Coronary artery (tissue), 2 donors: ENCODE measurements at regions not wholly inside any gene's neighbourhood (a gene's known extent, or its start where the extent isn't known, plus 50 kb on each side); places are given as distances from the start of the nearest gene placed in this dataset.

Experiments
- DNase-seq: peaks from one replicate; pipeline ENCODE4 v3.0.0-alpha.2; 2017; ENCODE audit warnings: low spot score
- H3K27ac ChIP-seq, 2 donors: fragments of 200-600 bp; sonication (generic); one replicate each; pipeline ENCODE4 v1.5.1; 2016 to 2019
- H3K4me3 ChIP-seq: fragments of 200-600 bp; sonication (generic); 2 replicates; pipeline ENCODE4 v1.5.1; 2016; ENCODE audit warnings: mild to moderate bottlenecking, moderate library complexity
- TF ChIP-seq, protein P1 (sequence below): fragments of 200-600 bp; sonication (generic); IDR thresholded peaks from one replicate; pipeline ENCODE4 v1.5.1; 2019; ENCODE audit warnings: antibody characterized with exemption

DNA sequence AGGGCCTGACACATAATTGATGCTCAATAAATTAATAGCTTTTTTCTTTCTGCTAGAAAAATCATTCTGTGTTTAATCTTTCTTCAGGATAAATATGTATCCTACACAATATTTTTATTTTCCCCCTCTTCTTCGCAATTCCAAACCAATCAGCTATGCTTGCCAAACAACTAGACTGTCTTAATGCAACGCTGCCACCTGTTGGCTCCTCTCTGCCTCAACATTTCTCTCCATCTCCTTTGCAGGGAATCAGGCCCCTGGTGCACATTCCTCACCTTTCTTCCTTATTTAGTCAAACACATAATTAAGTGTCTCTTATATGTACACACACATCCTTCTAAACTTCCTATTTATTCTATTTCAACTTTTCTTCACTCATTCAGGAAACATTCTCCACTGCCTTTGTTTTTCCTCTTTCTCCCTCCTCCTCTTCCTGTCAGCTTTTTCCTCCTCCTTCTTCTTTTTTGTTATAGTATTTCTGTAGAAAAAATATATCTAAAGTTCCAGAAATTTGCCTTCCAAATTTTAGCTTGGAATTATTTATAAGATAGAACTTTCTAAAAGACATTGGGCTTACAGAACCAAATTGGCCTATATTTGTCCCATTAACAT, 406.0 kb downstream of the PRKD1 start:
- Histone ChIP-seq H3K4me3 (no peak overlapping the region), H3K27ac (no peak overlapping the region)
- DNase-seq, result no peak
- TF ChIP-seq, protein P1, sequence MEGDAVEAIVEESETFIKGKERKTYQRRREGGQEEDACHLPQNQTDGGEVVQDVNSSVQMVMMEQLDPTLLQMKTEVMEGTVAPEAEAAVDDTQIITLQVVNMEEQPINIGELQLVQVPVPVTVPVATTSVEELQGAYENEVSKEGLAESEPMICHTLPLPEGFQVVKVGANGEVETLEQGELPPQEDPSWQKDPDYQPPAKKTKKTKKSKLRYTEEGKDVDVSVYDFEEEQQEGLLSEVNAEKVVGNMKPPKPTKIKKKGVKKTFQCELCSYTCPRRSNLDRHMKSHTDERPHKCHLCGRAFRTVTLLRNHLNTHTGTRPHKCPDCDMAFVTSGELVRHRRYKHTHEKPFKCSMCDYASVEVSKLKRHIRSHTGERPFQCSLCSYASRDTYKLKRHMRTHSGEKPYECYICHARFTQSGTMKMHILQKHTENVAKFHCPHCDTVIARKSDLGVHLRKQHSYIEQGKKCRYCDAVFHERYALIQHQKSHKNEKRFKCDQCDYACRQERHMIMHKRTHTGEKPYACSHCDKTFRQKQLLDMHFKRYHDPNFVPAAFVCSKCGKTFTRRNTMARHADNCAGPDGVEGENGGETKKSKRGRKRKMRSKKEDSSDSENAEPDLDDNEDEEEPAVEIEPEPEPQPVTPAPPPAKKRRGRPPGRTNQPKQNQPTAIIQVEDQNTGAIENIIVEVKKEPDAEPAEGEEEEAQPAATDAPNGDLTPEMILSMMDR, result no peak
